Testis (tissue), 2 donors: ENCODE measurements at regions not wholly inside any gene's neighbourhood (a gene's known extent, or its start where the extent isn't known, plus 50 kb on each side); places are given as distances from the start of the nearest gene placed in this dataset.

Experiments
- DNase-seq: peaks from one replicate; pipeline ENCODE4 v3.0.0-alpha.2; 2019
- H3K27ac ChIP-seq, 2 donors: fragments of 200-600 bp; sonication (generic); one replicate each; pipeline ENCODE4 v1.5.1; 2019
- H3K27me3 ChIP-seq: fragments of 200-600 bp; sonication (generic); one replicate; pipeline ENCODE4 v1.5.1; 2019
- H3K36me3 ChIP-seq: fragments of 200-600 bp; sonication (generic); one replicate; pipeline ENCODE4 v1.5.1; 2017; ENCODE audit warnings: low read depth; ENCODE audit errors: missing control alignments
- H3K4me1 ChIP-seq: fragments of 200-600 bp; sonication (generic); one replicate; pipeline ENCODE4 v1.5.1; 2019
- H3K4me3 ChIP-seq, 2 donors: fragments of 200-600 bp; sonication (generic); one replicate each; pipeline ENCODE4 v1.5.1; 2017 to 2019
- H3K9me3 ChIP-seq: fragments of 200-600 bp; sonication (generic); one replicate; pipeline ENCODE4 v1.5.1; 2017
- POLR2A ChIP-seq: fragments of 450-650 bp; IDR thresholded peaks from one replicate; pipeline ENCODE4 v1.6.1; 2017; ENCODE audit warnings: antibody characterized with exemption, mild to moderate bottlenecking, moderate library complexity
- WGBS, 2 donors: methylation state at CpG; one replicate each; pipeline ENCODE4 v1.1.5; 2018; 5-methylcytosine and 5-hydroxymethylcytosine counted together
- intact Hi-C: fragments of 100-400 bp; cut with DNase I; formaldehyde crosslinking; loops from one replicate; pipeline ENCODE4 v1.15.1; 2023; ENCODE audit warnings: low total_unique reads
- TF ChIP-seq, protein P1 (sequence below), 3 experiments: fragments of 450-650 bp in 2 of 3; fragments of 200-600 bp in 1 of 3; sonication (generic) in 1 of 3; IDR thresholded peaks; one replicate each; pipeline ENCODE4 v1.5.1; 2016 to 2019; ENCODE audit warnings: antibody characterized with exemption in 3 of 3, mild to moderate bottlenecking in 2 of 3, moderate library complexity in 1 of 3

DNA sequence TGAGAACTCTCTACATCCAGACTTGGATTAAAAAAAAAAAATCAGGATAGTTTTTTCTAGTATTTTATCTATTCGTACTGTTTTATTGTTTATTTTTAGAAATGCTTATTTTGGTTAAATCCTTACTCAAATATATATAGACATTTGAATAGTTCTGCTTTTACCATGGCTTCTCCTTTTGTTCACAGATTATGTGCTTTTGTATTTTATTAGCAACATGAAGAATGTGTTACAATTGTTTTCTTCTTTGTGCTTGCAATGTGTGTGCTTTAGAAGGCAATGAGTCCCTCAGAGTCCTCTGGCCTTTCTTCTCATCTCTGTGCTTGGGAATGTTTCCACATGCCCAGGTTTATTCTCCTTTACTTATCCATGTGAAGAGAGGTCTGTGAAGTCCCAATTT lies 324.0 kb downstream of the KCNRG start:
- Histone ChIP-seq H3K4me3 (no peak overlapping the region), H3K27me3 (no peaks in the 10 kb centered on the region), H3K9me3 (no peaks in the 10 kb centered on the region), H3K27ac (no peak overlapping the region), H3K36me3 (no peaks in the 10 kb centered on the region), H3K4me1 (peaks cover 4% of the 10 kb centered on the region)
- 56 to 59% methylated on average over 1 of the region's 1 CpG for WGBS, 2 donors
- no peak for DNase-seq
- intact Hi-C loops = no loop called here
- no peak for TF ChIP-seq POLR2A
- TF ChIP-seq, protein P1, sequence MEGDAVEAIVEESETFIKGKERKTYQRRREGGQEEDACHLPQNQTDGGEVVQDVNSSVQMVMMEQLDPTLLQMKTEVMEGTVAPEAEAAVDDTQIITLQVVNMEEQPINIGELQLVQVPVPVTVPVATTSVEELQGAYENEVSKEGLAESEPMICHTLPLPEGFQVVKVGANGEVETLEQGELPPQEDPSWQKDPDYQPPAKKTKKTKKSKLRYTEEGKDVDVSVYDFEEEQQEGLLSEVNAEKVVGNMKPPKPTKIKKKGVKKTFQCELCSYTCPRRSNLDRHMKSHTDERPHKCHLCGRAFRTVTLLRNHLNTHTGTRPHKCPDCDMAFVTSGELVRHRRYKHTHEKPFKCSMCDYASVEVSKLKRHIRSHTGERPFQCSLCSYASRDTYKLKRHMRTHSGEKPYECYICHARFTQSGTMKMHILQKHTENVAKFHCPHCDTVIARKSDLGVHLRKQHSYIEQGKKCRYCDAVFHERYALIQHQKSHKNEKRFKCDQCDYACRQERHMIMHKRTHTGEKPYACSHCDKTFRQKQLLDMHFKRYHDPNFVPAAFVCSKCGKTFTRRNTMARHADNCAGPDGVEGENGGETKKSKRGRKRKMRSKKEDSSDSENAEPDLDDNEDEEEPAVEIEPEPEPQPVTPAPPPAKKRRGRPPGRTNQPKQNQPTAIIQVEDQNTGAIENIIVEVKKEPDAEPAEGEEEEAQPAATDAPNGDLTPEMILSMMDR (IDR thresholded peaks at IDR 0.05) = no peak

DNA sequence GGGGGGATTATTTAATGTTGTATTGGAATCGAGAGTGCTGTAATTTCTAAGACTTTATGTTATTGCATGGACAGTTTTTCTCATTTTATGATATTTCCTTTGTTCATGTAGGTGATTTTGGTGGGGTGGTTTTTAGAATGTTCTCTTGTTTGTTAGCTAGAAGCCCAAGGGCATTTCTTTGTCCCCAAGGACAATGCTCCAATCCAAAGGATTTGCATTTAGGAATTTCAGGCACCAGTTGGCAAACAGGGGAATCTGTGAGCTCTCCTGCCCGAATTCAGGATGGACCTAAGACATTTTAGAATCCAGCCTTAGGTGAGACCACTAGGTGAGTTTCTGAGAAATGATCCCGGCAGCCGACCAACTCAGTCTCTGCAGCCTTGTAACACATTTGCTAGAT lies 324.9 kb downstream of the KCNRG start:
- DNase-seq = no peak
- Histone ChIP-seq H3K4me3 (no peak overlapping the region), H3K9me3 (no peaks in the 10 kb centered on the region), H3K27ac (no peak overlapping the region), H3K27me3 (no peaks in the 10 kb centered on the region), H3K36me3 (no peaks in the 10 kb centered on the region), H3K4me1 (peaks cover 4% of the 10 kb centered on the region)
- intact Hi-C loops = no loop called here
- 79 to 85% methylated on average over 4 of the region's 4 CpGs for WGBS, 2 donors
- TF ChIP-seq, protein P1 (IDR thresholded peaks at IDR 0.05) = no peak
- no peak for TF ChIP-seq POLR2A

DNA sequence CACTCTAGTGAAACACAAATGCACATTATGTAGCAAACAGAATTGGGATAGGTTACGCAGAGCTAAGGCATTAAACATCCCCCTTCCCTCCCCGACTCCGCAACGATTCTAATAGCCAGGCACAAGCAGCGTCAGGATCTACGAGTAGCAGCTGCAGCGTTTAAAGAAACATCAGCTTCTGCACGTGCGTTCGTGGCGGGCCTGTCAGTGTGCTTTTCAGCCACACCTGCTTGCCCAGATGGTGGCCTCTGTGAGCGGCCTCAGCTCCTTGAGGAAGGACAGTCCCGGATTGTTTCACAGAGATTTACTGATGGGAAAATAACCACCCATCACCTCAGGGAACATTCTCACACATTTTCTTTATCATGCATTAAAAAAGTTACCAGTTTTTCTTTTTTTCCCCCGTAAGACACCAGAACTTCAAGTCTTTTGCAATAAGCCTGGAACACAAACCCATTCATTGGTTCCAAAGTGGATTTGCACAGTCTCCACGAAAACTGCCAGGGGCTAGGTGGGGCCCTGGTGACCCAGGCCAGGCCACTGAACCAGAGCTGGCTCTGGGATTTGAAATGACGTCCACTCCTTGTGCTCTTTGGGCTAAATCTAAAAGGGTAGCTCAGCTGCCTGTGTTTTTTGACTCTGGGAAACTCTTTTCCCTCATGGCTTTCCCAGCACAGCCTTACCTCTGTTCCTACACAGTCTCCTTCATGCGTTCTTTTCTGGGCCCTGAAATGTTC lies 325.5 kb downstream of the KCNRG start:
- Histone ChIP-seq H3K9me3 (no peaks in the 10 kb centered on the region), H3K27me3 (no peaks in the 10 kb centered on the region), H3K36me3 (no peaks in the 10 kb centered on the region), H3K4me1 (peaks cover 4% of the 10 kb centered on the region), H3K27ac (peak overlapping the region in 1 of 2 donors; percentile 25), H3K4me3 (no peak overlapping the region)
- WGBS, 2 donors = 63 to 68% methylated on average over 14 to 17 of the region's 17 CpGs
- TF ChIP-seq POLR2A = no peak
- TF ChIP-seq, protein P1 (IDR thresholded peaks at IDR 0.05) = no peak
- intact Hi-C loops = no loop called here
- DNase-seq = peak; percentile 32

DNA sequence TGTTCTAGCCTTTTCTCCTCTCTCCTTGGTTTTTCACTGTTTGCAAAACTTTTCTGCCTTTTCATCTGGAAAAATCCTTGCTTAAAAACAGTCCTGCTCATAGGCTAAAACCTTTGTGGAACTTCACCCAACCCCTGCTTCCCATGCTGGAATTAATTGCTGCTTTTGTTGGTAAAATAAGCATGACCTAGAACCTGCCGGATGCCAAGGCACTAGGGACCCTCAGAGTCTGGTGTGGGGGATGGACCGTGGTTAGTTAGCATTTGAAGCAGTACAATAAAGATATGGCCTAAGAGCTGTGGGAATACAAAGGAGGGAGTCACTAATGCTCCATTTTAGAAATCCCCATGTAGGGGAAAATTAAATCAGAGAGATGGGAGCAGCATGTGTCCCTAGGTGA lies 326.3 kb downstream of the KCNRG start:
- Histone ChIP-seq H3K4me3 (no peak overlapping the region), H3K36me3 (no peaks in the 10 kb centered on the region), H3K27me3 (no peaks in the 10 kb centered on the region), H3K9me3 (no peaks in the 10 kb centered on the region), H3K4me1 (peaks cover 4% of the 10 kb centered on the region), H3K27ac (peak overlapping the region in 1 of 2 donors; percentile 25)
- 96% methylated on average over 2 of the region's 2 CpGs for WGBS, 2 donors
- intact Hi-C loops = no loop called here
- TF ChIP-seq, protein P1 (IDR thresholded peaks at IDR 0.05) = no peak
- TF ChIP-seq POLR2A = no peak
- no peak for DNase-seq

DNA sequence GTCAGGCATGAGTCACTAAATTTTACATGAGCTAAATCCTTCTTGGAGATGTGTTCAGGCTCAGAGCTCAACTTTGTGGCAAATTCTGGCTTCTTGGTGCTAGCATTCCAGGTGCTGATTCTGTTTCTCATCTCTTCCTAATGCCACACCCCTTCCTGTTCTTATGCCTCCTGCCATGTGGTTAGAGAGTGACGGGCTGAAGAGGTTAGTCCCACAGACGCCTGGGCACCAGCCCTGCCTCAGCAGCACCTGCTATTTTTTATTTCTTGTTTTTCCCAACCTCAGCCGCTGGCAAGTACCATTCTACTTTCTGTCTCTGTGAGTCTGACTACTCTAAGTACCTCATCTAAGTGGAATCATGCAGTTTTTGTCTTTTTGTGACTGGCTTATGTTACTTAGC lies 329.5 kb downstream of the KCNRG start:
- DNase-seq = no peak

More for the DNA sequence above, 329.5 kb downstream of the KCNRG start:
- H3K9me3 ChIP-seq = no peaks in the 10 kb centered on the region
- H3K27ac ChIP-seq = no peak overlapping the region
- H3K4me3 ChIP-seq = no peak overlapping the region
- WGBS, 2 donors = 63 to 79% methylated on average over 3 of the region's 3 CpGs
- TF ChIP-seq, protein P1 (IDR thresholded peaks at IDR 0.05) = no peak
- no peak for TF ChIP-seq POLR2A
- H3K4me1 ChIP-seq = peaks cover 4% of the 10 kb centered on the region
- intact Hi-C loops = no loop called here
- no peaks in the 10 kb centered on the region for H3K27me3 ChIP-seq
- H3K36me3 ChIP-seq = no peaks in the 10 kb centered on the region
